ENCODE measurements at regions not wholly inside any gene's neighbourhood (a gene's known extent, or its start where the extent isn't known, plus 50 kb on each side); places are given as distances from the start of the nearest gene placed in this dataset.

DNA sequence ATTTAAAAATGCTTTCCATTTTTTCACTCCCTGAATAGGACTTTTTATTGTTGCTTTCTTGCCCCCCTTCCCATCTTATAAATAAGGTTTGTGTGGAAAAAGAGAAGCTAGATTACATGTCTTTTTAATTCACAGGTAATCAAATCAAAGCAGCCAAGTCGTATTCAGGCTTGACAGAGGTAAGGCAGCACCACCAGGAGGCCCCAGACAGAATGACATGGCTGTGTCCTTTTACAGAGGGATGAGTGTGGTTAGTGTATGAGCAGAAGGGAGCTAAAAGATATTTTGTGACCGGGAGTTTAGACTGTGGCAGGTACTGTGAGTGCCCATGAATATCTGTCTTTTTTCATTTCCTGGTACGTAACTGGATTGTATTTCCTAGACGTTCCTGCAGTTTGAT is 596.1 kb downstream of the ETNK1 start:
- H3K9me3 ChIP-seq (ENCODE audit: low read depth) = no peaks in the 10 kb centered on the region
- no peaks in the 10 kb centered on the region for H3K9me2 ChIP-seq (ENCODE audit: insufficient read depth)
- H3K36me3 ChIP-seq (ENCODE audit: low read depth) = no peaks in the 10 kb centered on the region
- no peak for DNase-seq
- H3K9ac ChIP-seq = no peak overlapping the region
- no peaks in the 10 kb centered on the region for H3K4me1 ChIP-seq (ENCODE audit: insufficient read depth)
- WGBS, 2 experiments (ENCODE audit: low coverage in 1 of 2, low lambda C conversion rate in 2 of 2, missing lambda C conversion rate in 2 of 2) = 16 to 22% methylated on average over 4 of the region's 4 CpGs
- no peaks in the 10 kb centered on the region for H3F3A ChIP-seq (ENCODE audit: insufficient read depth)
- TF ChIP-seq EZH2phosphoT487 (IDR thresholded peaks at IDR 0.05; ENCODE audit: insufficient read depth, low read depth) (no peak), EZH2 (IDR thresholded peaks at IDR 0.05; ENCODE audit: insufficient read depth, poor library complexity, severe bottlenecking) (no peak)
- no peaks in the 10 kb centered on the region for H4K20me1 ChIP-seq (ENCODE audit: insufficient read depth)
- no peaks in the 10 kb centered on the region for H3K27me3 ChIP-seq (replicated peaks; ENCODE audit: insufficient read depth)
- no peak overlapping the region for H3K4me2 ChIP-seq (ENCODE audit: unreplicated experiment)
- in situ Hi-C loops (cut with MboI) = no loop called here
- no peak overlapping the region for H3K27ac ChIP-seq
- H3K4me3 ChIP-seq = no peak overlapping the region
- H2AFZ ChIP-seq = no peak overlapping the region
- no peaks in the 10 kb centered on the region for H3K79me2 ChIP-seq (ENCODE audit: insufficient read depth)

DNA sequence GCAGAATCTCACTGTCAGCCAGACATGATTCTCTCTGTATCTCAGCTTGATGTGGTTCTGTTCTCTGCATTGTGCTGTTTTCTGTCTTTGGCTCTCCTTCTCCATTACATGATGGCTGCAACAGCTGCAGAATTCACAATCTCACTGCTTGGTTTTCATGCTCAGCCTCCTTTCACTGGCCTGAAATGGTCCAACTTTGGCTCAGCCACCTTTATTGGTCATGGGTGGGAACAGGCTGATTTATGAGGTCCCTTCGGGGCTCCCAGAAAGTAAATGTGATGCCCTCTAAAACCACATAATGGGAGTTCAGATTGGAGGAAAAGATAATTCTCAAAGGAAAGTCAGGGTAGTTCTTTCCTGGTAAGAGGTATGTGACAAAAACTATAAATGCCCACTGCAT is 597.0 kb downstream of the ETNK1 start:
- H3K27ac ChIP-seq = no peak overlapping the region
- H3K4me2 ChIP-seq (ENCODE audit: unreplicated experiment) = no peak overlapping the region
- no peaks in the 10 kb centered on the region for H3K9me2 ChIP-seq (ENCODE audit: insufficient read depth)
- no peaks in the 10 kb centered on the region for H3K4me1 ChIP-seq (ENCODE audit: insufficient read depth)
- no peaks in the 10 kb centered on the region for H4K20me1 ChIP-seq (ENCODE audit: insufficient read depth)
- WGBS, 2 experiments (ENCODE audit: low coverage in 1 of 2, low lambda C conversion rate in 2 of 2, missing lambda C conversion rate in 2 of 2) = 0% methylated on average over 1 of the region's 1 CpG
- no peaks in the 10 kb centered on the region for H3K36me3 ChIP-seq (ENCODE audit: low read depth)
- no peak for TF ChIP-seq EZH2phosphoT487 (IDR thresholded peaks at IDR 0.05; ENCODE audit: insufficient read depth, low read depth)
- TF ChIP-seq EZH2 (IDR thresholded peaks at IDR 0.05; ENCODE audit: insufficient read depth, poor library complexity, severe bottlenecking) = no peak
- in situ Hi-C loops (cut with MboI) = no loop called here
- no peak overlapping the region for H3K9ac ChIP-seq
- DNase-seq = no peak
- no peaks in the 10 kb centered on the region for H3F3A ChIP-seq (ENCODE audit: insufficient read depth)
- H2AFZ ChIP-seq = no peak overlapping the region
- no peak overlapping the region for H3K4me3 ChIP-seq
- no peaks in the 10 kb centered on the region for H3K79me2 ChIP-seq (ENCODE audit: insufficient read depth)
- H3K9me3 ChIP-seq (ENCODE audit: low read depth) = no peaks in the 10 kb centered on the region
- H3K27me3 ChIP-seq (replicated peaks; ENCODE audit: insufficient read depth) = no peaks in the 10 kb centered on the region

DNA sequence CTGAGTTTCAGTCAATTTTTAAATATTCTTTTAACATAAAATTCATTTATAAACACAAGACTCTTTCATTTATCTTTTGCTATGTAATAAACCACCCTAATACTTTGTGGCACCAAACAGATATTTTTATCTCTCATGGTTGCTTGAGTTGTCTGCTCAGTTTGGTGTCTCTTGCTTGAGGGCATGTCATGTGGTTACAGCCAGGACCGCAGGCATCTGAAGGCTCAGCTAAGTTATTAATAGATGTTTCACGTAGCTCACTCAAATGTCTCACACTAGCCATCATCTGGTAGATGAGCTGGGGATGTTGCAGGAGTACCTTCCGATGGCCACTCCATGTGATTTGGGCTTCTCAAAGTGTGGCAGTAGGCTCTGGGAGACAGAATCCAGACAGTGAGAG is 597.8 kb downstream of the ETNK1 start:
- no peak overlapping the region for H3K4me2 ChIP-seq (ENCODE audit: unreplicated experiment)
- H3K4me3 ChIP-seq = no peak overlapping the region
- H3K9ac ChIP-seq = no peak overlapping the region
- no peaks in the 10 kb centered on the region for H3K4me1 ChIP-seq (ENCODE audit: insufficient read depth)
- H3K36me3 ChIP-seq (ENCODE audit: low read depth) = no peaks in the 10 kb centered on the region
- H2AFZ ChIP-seq = no peak overlapping the region
- DNase-seq = no peak
- no peaks in the 10 kb centered on the region for H3K9me3 ChIP-seq (ENCODE audit: low read depth)
- WGBS, 2 experiments (ENCODE audit: low coverage in 1 of 2, low lambda C conversion rate in 2 of 2, missing lambda C conversion rate in 2 of 2) = 37 to 45% methylated on average over 3 of the region's 3 CpGs
- H3K27ac ChIP-seq = no peak overlapping the region
- no peaks in the 10 kb centered on the region for H3K79me2 ChIP-seq (ENCODE audit: insufficient read depth)
- H3F3A ChIP-seq (ENCODE audit: insufficient read depth) = no peaks in the 10 kb centered on the region
- H4K20me1 ChIP-seq (ENCODE audit: insufficient read depth) = no peaks in the 10 kb centered on the region
- H3K27me3 ChIP-seq (replicated peaks; ENCODE audit: insufficient read depth) = no peaks in the 10 kb centered on the region
- in situ Hi-C loops (cut with MboI) = no loop called here
- H3K9me2 ChIP-seq (ENCODE audit: insufficient read depth) = no peaks in the 10 kb centered on the region
- no peak for TF ChIP-seq EZH2 (IDR thresholded peaks at IDR 0.05; ENCODE audit: insufficient read depth, poor library complexity, severe bottlenecking)
- TF ChIP-seq EZH2phosphoT487 (IDR thresholded peaks at IDR 0.05; ENCODE audit: insufficient read depth, low read depth) = no peak

DNA sequence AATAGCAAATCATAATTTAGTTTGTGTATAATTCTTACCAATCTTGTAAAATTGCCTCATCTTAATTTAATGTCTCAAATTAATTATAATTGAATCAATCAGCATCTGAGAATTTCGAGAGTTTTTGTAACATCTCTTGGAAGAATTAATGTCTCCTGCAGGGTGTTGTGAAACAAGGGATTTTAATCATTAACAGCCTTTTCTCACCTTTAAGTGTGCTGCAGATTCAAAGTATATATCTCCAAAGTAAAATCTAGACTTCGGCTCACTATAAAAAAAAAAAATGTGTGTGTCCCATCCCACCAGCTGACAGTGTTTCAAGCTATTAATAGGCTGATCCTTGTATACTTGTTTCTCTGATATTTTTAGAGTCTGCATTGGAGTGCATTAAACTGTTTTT is 603.1 kb downstream of the ETNK1 start:
- Histone ChIP-seq H3K27ac (no peak overlapping the region), H3F3A (ENCODE audit: insufficient read depth) (no peaks in the 10 kb centered on the region), H2AFZ (no peak overlapping the region), H3K9ac (no peak overlapping the region), H3K4me3 (no peak overlapping the region), H3K9me2 (ENCODE audit: insufficient read depth) (no peaks in the 10 kb centered on the region), H3K9me3 (ENCODE audit: low read depth) (no peaks in the 10 kb centered on the region), H4K20me1 (ENCODE audit: insufficient read depth) (no peaks in the 10 kb centered on the region), H3K4me1 (ENCODE audit: insufficient read depth) (no peaks in the 10 kb centered on the region), H3K36me3 (ENCODE audit: low read depth) (no peaks in the 10 kb centered on the region), H3K27me3 (replicated peaks; ENCODE audit: insufficient read depth) (no peaks in the 10 kb centered on the region), H3K79me2 (ENCODE audit: insufficient read depth) (no peaks in the 10 kb centered on the region), H3K4me2 (ENCODE audit: unreplicated experiment) (no peak overlapping the region)
- TF ChIP-seq EZH2phosphoT487 (IDR thresholded peaks at IDR 0.05; ENCODE audit: insufficient read depth, low read depth) = no peak
- TF ChIP-seq EZH2 (IDR thresholded peaks at IDR 0.05; ENCODE audit: insufficient read depth, poor library complexity, severe bottlenecking) = no peak
- 3 to 6% methylated on average over 2 of the region's 2 CpGs for WGBS, 2 experiments (ENCODE audit: low coverage in 1 of 2, low lambda C conversion rate in 2 of 2, missing lambda C conversion rate in 2 of 2)
- no peak for DNase-seq
- in situ Hi-C loops (cut with MboI) = no loop called here

DNA sequence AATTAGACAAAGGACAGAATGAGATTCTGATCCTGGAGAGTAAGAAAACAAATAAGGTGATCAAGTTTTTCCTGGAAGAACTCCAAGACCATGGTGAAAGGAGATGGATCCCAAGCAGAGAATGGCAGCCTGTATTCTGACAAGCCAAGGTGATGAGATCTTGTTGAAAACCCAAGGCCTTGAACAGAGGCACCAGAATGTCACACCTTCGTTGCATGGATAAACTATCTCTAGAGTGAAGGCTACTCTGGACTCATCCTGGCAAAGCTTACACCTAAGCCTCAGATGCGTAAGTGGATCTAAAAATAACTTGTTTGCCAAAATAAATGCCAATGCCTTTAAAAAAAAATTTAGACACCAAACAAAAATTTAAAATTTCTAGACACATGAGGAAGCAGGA is 605.9 kb downstream of the ETNK1 start:
- Histone ChIP-seq H3K27me3 (replicated peaks; ENCODE audit: insufficient read depth) (no peaks in the 10 kb centered on the region), H3K4me1 (ENCODE audit: insufficient read depth) (no peaks in the 10 kb centered on the region), H3K27ac (no peak overlapping the region), H3K9me3 (ENCODE audit: low read depth) (no peaks in the 10 kb centered on the region), H3K4me2 (ENCODE audit: unreplicated experiment) (no peak overlapping the region), H3K79me2 (ENCODE audit: insufficient read depth) (no peaks in the 10 kb centered on the region), H3K36me3 (ENCODE audit: low read depth) (no peaks in the 10 kb centered on the region), H3K9ac (no peak overlapping the region), H3K9me2 (ENCODE audit: insufficient read depth) (no peaks in the 10 kb centered on the region), H4K20me1 (ENCODE audit: insufficient read depth) (no peaks in the 10 kb centered on the region), H3K4me3 (no peak overlapping the region), H3F3A (ENCODE audit: insufficient read depth) (no peaks in the 10 kb centered on the region), H2AFZ (no peak overlapping the region)
- TF ChIP-seq EZH2 (IDR thresholded peaks at IDR 0.05; ENCODE audit: insufficient read depth, poor library complexity, severe bottlenecking) = no peak
- no peak for TF ChIP-seq EZH2phosphoT487 (IDR thresholded peaks at IDR 0.05; ENCODE audit: insufficient read depth, low read depth)
- no peak for DNase-seq
- in situ Hi-C loops (cut with MboI) = no loop called here
- WGBS, 2 experiments (ENCODE audit: low coverage in 1 of 2, low lambda C conversion rate in 2 of 2, missing lambda C conversion rate in 2 of 2) = 12 to 15% methylated on average over 2 of the region's 2 CpGs

All from GM23248 (cell line).